ENCODE measurements at regions not wholly inside any gene's neighbourhood (a gene's known extent, or its start where the extent isn't known, plus 50 kb on each side); places are given as distances from the start of the nearest gene placed in this dataset.
"Not testable (repeated sequence)": the region's sequence is repeated elsewhere in the genome, so short reads cannot be mapped to it uniquely, and the experiment has no call there.

GRCh38 chr18:71374294-71375000, 1085.6 kb downstream of the SOCS6 start:
- Histone ChIP-seq H3K36me3 (replicated peaks) (no peaks in the 10 kb centered on the region), H3K9me3 (no peaks in the 10 kb centered on the region), H3K27me3 (ENCODE audit: low read depth) (no peaks in the 10 kb centered on the region), H3K4me1 (no peaks in the 10 kb centered on the region), H3K4me3 (no peak overlapping the region)
- DNase-seq (ENCODE audit: low spot score in 2 of 2), result no peak
- in situ Hi-C loops (cut with MboI; ENCODE audit: low sequenced_read_pairs), result no loop called here

- Histone ChIP-seq H3K36me3 (replicated peaks) (no peaks in the 10 kb centered on the region), H3K4me3 (no peak overlapping the region), H3K4me1 (no peaks in the 10 kb centered on the region), H3K9me3 (no peaks in the 10 kb centered on the region), H3K27me3 (ENCODE audit: low read depth) (no peaks in the 10 kb centered on the region)
- DNase-seq (ENCODE audit: low spot score in 2 of 2), result no peak
- in situ Hi-C loops (cut with MboI; ENCODE audit: low sequenced_read_pairs), result no loop called here
Measured at GRCh38 chr18:71371951-71372605, 1083.2 kb downstream of the SOCS6 start.

- Histone ChIP-seq H3K36me3 (replicated peaks) (no peaks in the 10 kb centered on the region), H3K27me3 (ENCODE audit: low read depth) (no peaks in the 10 kb centered on the region), H3K9me3 (no peaks in the 10 kb centered on the region), H3K4me1 (no peaks in the 10 kb centered on the region), H3K4me3 (no peak overlapping the region)
- in situ Hi-C loops (cut with MboI; ENCODE audit: low sequenced_read_pairs), result no loop called here
- no peak for DNase-seq (ENCODE audit: low spot score in 2 of 2)
Measured at GRCh38 chr18:71370671-71371445, 1082.0 kb downstream of the SOCS6 start.

- Histone ChIP-seq H3K27me3 (ENCODE audit: low read depth) (no peaks in the 10 kb centered on the region), H3K36me3 (replicated peaks) (no peaks in the 10 kb centered on the region), H3K4me1 (no peaks in the 10 kb centered on the region), H3K9me3 (no peaks in the 10 kb centered on the region), H3K4me3 (no peak overlapping the region)
- in situ Hi-C loops (cut with MboI; ENCODE audit: low sequenced_read_pairs), result no loop called here
- no peak for DNase-seq (ENCODE audit: low spot score in 2 of 2)
Measured at GRCh38 chr18:71370095-71370494, 1081.2 kb downstream of the SOCS6 start.

- H3K36me3 ChIP-seq (replicated peaks), result no peaks in the 10 kb centered on the region
- no peaks in the 10 kb centered on the region for H3K9me3 ChIP-seq
- no peak overlapping the region for H3K4me3 ChIP-seq
- no peaks in the 10 kb centered on the region for H3K4me1 ChIP-seq
- in situ Hi-C loops (cut with MboI; ENCODE audit: low sequenced_read_pairs), result no loop called here
- no peak for DNase-seq (ENCODE audit: low spot score in 2 of 2)
- no peaks in the 10 kb centered on the region for H3K27me3 ChIP-seq (ENCODE audit: low read depth)
Measured at GRCh38 chr18:71362140-71362539, 1073.3 kb downstream of the SOCS6 start.

- H3K4me3 ChIP-seq; H3K27me3 ChIP-seq (ENCODE audit: low read depth); H3K9me3 ChIP-seq; H3K4me1 ChIP-seq; DNase-seq (ENCODE audit: low spot score in 2 of 2); H3K36me3 ChIP-seq (replicated peaks); in situ Hi-C loops (cut with MboI; ENCODE audit: low sequenced_read_pairs): not testable (repeated sequence)
Measured at GRCh38 chr18:71355599-71355998, 1066.8 kb downstream of the SOCS6 start.

GRCh38 chr18:71352618-71353017, 1063.8 kb downstream of the SOCS6 start:
- Histone ChIP-seq H3K36me3 (replicated peaks) (no peaks in the 10 kb centered on the region), H3K4me3 (no peak overlapping the region), H3K9me3 (no peaks in the 10 kb centered on the region), H3K4me1 (no peaks in the 10 kb centered on the region), H3K27me3 (ENCODE audit: low read depth) (no peaks in the 10 kb centered on the region)
- no peak for DNase-seq (ENCODE audit: low spot score in 2 of 2)
- in situ Hi-C loops (cut with MboI; ENCODE audit: low sequenced_read_pairs), result no loop called here

- no peaks in the 10 kb centered on the region for H3K4me1 ChIP-seq
- in situ Hi-C loops (cut with MboI; ENCODE audit: low sequenced_read_pairs), result no loop called here
- H3K36me3 ChIP-seq (replicated peaks), result no peaks in the 10 kb centered on the region
- no peak overlapping the region for H3K4me3 ChIP-seq
- DNase-seq (ENCODE audit: low spot score in 2 of 2), result no peak
- H3K27me3 ChIP-seq (ENCODE audit: low read depth), result no peaks in the 10 kb centered on the region
- no peaks in the 10 kb centered on the region for H3K9me3 ChIP-seq
Measured at GRCh38 chr18:71336576-71337210, 1047.8 kb downstream of the SOCS6 start.

GRCh38 chr18:71329563-71329962, 1040.7 kb downstream of the SOCS6 start:
- H3K4me1 ChIP-seq, result 0 out of 2 replicates have a peak, but pooled peaks cover 2% of the 10 kb centered on the region
- no peaks in the 10 kb centered on the region for H3K9me3 ChIP-seq
- DNase-seq (ENCODE audit: low spot score in 2 of 2), result no peak
- H3K27me3 ChIP-seq (ENCODE audit: low read depth), result no peaks in the 10 kb centered on the region
- no peaks in the 10 kb centered on the region for H3K36me3 ChIP-seq (replicated peaks)
- in situ Hi-C loops (cut with MboI; ENCODE audit: low sequenced_read_pairs), result no loop called here
- no peak overlapping the region for H3K4me3 ChIP-seq

- 0 out of 2 replicates have a peak, but pooled peaks cover 2% of the 10 kb centered on the region for H3K4me1 ChIP-seq
Measured at GRCh38 chr18:71329114-71329513, 1040.3 kb downstream of the SOCS6 start.

GRCh38 chr18:71327850-71328249, 1039.0 kb downstream of the SOCS6 start:
- no peaks in the 10 kb centered on the region for H3K27me3 ChIP-seq (ENCODE audit: low read depth)
- H3K4me1 ChIP-seq, result 0 out of 2 replicates have a peak, but pooled peaks cover 2% of the 10 kb centered on the region
- H3K9me3 ChIP-seq, result no peaks in the 10 kb centered on the region
- no peak for DNase-seq (ENCODE audit: low spot score in 2 of 2)
- no peaks in the 10 kb centered on the region for H3K36me3 ChIP-seq (replicated peaks)
- H3K4me3 ChIP-seq, result no peak overlapping the region
- in situ Hi-C loops (cut with MboI; ENCODE audit: low sequenced_read_pairs), result no loop called here

More at GRCh38 chr18:71329114-71329513, 1040.3 kb downstream of the SOCS6 start:
- Histone ChIP-seq H3K4me3 (no peak overlapping the region), H3K27me3 (ENCODE audit: low read depth) (no peaks in the 10 kb centered on the region), H3K36me3 (replicated peaks) (no peaks in the 10 kb centered on the region), H3K9me3 (no peaks in the 10 kb centered on the region)
- DNase-seq (ENCODE audit: low spot score in 2 of 2), result no peak
- in situ Hi-C loops (cut with MboI; ENCODE audit: low sequenced_read_pairs), result no loop called here

- H3K9me3 ChIP-seq, result no peaks in the 10 kb centered on the region
Measured at GRCh38 chr18:71327441-71327840, 1038.6 kb downstream of the SOCS6 start.

GRCh38 chr18:71326826-71327225, 1038.0 kb downstream of the SOCS6 start:
- Histone ChIP-seq H3K36me3 (replicated peaks) (no peaks in the 10 kb centered on the region), H3K27me3 (ENCODE audit: low read depth) (no peaks in the 10 kb centered on the region), H3K9me3 (no peaks in the 10 kb centered on the region), H3K4me3 (no peak overlapping the region), H3K4me1 (0 out of 2 replicates have a peak, but pooled peaks cover 2% of the 10 kb centered on the region)
- in situ Hi-C loops (cut with MboI; ENCODE audit: low sequenced_read_pairs), result no loop called here
- DNase-seq (ENCODE audit: low spot score in 2 of 2), result no peak

More at GRCh38 chr18:71327441-71327840, 1038.6 kb downstream of the SOCS6 start:
- DNase-seq (ENCODE audit: low spot score in 2 of 2), result no peak
- in situ Hi-C loops (cut with MboI; ENCODE audit: low sequenced_read_pairs), result no loop called here
- Histone ChIP-seq H3K4me1 (0 out of 2 replicates have a peak, but pooled peaks cover 2% of the 10 kb centered on the region), H3K4me3 (no peak overlapping the region), H3K36me3 (replicated peaks) (no peaks in the 10 kb centered on the region), H3K27me3 (ENCODE audit: low read depth) (no peaks in the 10 kb centered on the region)
